ENCODE measurements at regions not wholly inside any gene's neighbourhood (a gene's known extent, or its start where the extent isn't known, plus 50 kb on each side); places are given as distances from the start of the nearest gene placed in this dataset.

- TF ChIP-seq POLR2AphosphoS5 (IDR thresholded peaks at IDR 0.05; ENCODE audit: low read depth, low read length) = no peak
- TF ChIP-seq REST (IDR thresholded peaks at IDR 0.05; ENCODE audit: insufficient read depth in 1 of 2, low read depth in 2 of 2, low read length in 2 of 2) = no peak
- TF ChIP-seq SIN3A (IDR thresholded peaks at IDR 0.05; ENCODE audit: borderline replicate concordance, insufficient read depth, low read length) = no peak
These were observed 385.0 kb downstream of the NXPH1 start for GRCh38 chr7:8818406-8818805.

Data from PFSK-1 (cell line).